ENCODE measurements at regions not wholly inside any gene's neighbourhood (a gene's known extent, or its start where the extent isn't known, plus 50 kb on each side); places are given as distances from the start of the nearest gene placed in this dataset.

- H3K27me3 Mint-ChIP-seq (ENCODE audit: unreplicated experiment), result no peaks in the 10 kb centered on the region
- peaks cover 2% of the 10 kb centered on the region for H3K9me3 Mint-ChIP-seq (ENCODE audit: unreplicated experiment)
- no peak overlapping the region for H3K4me3 Mint-ChIP-seq (ENCODE audit: unreplicated experiment)
- H3K27ac Mint-ChIP-seq (ENCODE audit: unreplicated experiment), result no peak overlapping the region
- TF ChIP-seq CTCF (IDR thresholded peaks at IDR 0.05; ENCODE audit: partially characterized antibody, unreplicated experiment), result no peak
- H3K4me1 Mint-ChIP-seq (ENCODE audit: low read depth, unreplicated experiment), result peaks cover 5% of the 10 kb centered on the region
- H3K36me3 Mint-ChIP-seq (ENCODE audit: unreplicated experiment), result no peaks in the 10 kb centered on the region
- DNase-seq, result no peak
Observed at GRCh38 chr2:78093436-78093835, 571.3 kb upstream of the LRRTM4 start.

GRCh38 chr2:78109272-78109671, 587.1 kb upstream of the LRRTM4 start:
- no peak overlapping the region for H3K27ac Mint-ChIP-seq (ENCODE audit: unreplicated experiment)
- peaks cover 3% of the 10 kb centered on the region for H3K9me3 Mint-ChIP-seq (ENCODE audit: unreplicated experiment)
- no peak for TF ChIP-seq CTCF (IDR thresholded peaks at IDR 0.05; ENCODE audit: partially characterized antibody, unreplicated experiment)
- no peak for DNase-seq
- no peaks in the 10 kb centered on the region for H3K27me3 Mint-ChIP-seq (ENCODE audit: unreplicated experiment)
- H3K36me3 Mint-ChIP-seq (ENCODE audit: unreplicated experiment), result peaks cover 5% of the 10 kb centered on the region
- no peaks in the 10 kb centered on the region for H3K4me1 Mint-ChIP-seq (ENCODE audit: low read depth, unreplicated experiment)
- no peak overlapping the region for H3K4me3 Mint-ChIP-seq (ENCODE audit: unreplicated experiment)

GRCh38 chr2:78115291-78115690, 593.1 kb upstream of the LRRTM4 start:
- H3K4me1 Mint-ChIP-seq (ENCODE audit: low read depth, unreplicated experiment), result no peaks in the 10 kb centered on the region
- no peak overlapping the region for H3K27ac Mint-ChIP-seq (ENCODE audit: unreplicated experiment)
- no peaks in the 10 kb centered on the region for H3K27me3 Mint-ChIP-seq (ENCODE audit: unreplicated experiment)
- H3K9me3 Mint-ChIP-seq (ENCODE audit: unreplicated experiment), result no peaks in the 10 kb centered on the region
- H3K4me3 Mint-ChIP-seq (ENCODE audit: unreplicated experiment), result no peak overlapping the region
- no peak for DNase-seq
- no peaks in the 10 kb centered on the region for H3K36me3 Mint-ChIP-seq (ENCODE audit: unreplicated experiment)
- TF ChIP-seq CTCF (IDR thresholded peaks at IDR 0.05; ENCODE audit: partially characterized antibody, unreplicated experiment), result no peak

- Mint-ChIP-seq H3K27ac (ENCODE audit: unreplicated experiment) (no peak overlapping the region), H3K4me3 (ENCODE audit: unreplicated experiment) (no peak overlapping the region), H3K9me3 (ENCODE audit: unreplicated experiment) (no peaks in the 10 kb centered on the region), H3K36me3 (ENCODE audit: unreplicated experiment) (no peaks in the 10 kb centered on the region), H3K4me1 (ENCODE audit: low read depth, unreplicated experiment) (no peaks in the 10 kb centered on the region), H3K27me3 (ENCODE audit: unreplicated experiment) (no peaks in the 10 kb centered on the region)
- TF ChIP-seq CTCF (IDR thresholded peaks at IDR 0.05; ENCODE audit: partially characterized antibody, unreplicated experiment), result no peak
- no peak for DNase-seq
Observed at GRCh38 chr2:78118037-78118436, 595.9 kb upstream of the LRRTM4 start.

GRCh38 chr2:78120275-78120674, 598.1 kb upstream of the LRRTM4 start:
- no peak overlapping the region for H3K27ac Mint-ChIP-seq (ENCODE audit: unreplicated experiment)
- DNase-seq, result no peak
- no peaks in the 10 kb centered on the region for H3K4me1 Mint-ChIP-seq (ENCODE audit: low read depth, unreplicated experiment)
- H3K36me3 Mint-ChIP-seq (ENCODE audit: unreplicated experiment), result peaks cover 5% of the 10 kb centered on the region
- H3K9me3 Mint-ChIP-seq (ENCODE audit: unreplicated experiment), result no peaks in the 10 kb centered on the region
- no peak for TF ChIP-seq CTCF (IDR thresholded peaks at IDR 0.05; ENCODE audit: partially characterized antibody, unreplicated experiment)
- H3K27me3 Mint-ChIP-seq (ENCODE audit: unreplicated experiment), result no peaks in the 10 kb centered on the region
- no peak overlapping the region for H3K4me3 Mint-ChIP-seq (ENCODE audit: unreplicated experiment)
